Gastrocnemius medialis (tissue), 4 donors: ENCODE measurements at regions not wholly inside any gene's neighbourhood (a gene's known extent, or its start where the extent isn't known, plus 50 kb on each side); places are given as distances from the start of the nearest gene placed in this dataset.

Experiments
- ATAC-seq, 2 donors: fragments of 150-250 bp; one replicate each; pipeline ENCODE4 v1.9.1; 2016
- DNase-seq, 2 donors: peaks; one replicate each; pipeline ENCODE4 v3.0.0-alpha.2; 2019
- H3K27ac ChIP-seq, 4 donors: fragments of 200-600 bp; sonication (generic); 1 replicate in 1 of 4; 2 replicates in 3 of 4; pipeline ENCODE4 v1.5.1; 2016 to 2018; ENCODE audit warnings: mild to moderate bottlenecking in 2 of 4, moderate library complexity in 1 of 4
- H3K27me3 ChIP-seq, 3 donors: fragments of 200-600 bp; sonication (generic) in 2 of 3; 1 replicate in 1 of 3; 2 replicates in 2 of 3; pipeline versions ENCODE4 v1.5.1 to v1.6.0; 2016 to 2019; ENCODE audit warnings: mild to moderate bottlenecking in 1 of 3, moderate library complexity in 1 of 3
- H3K36me3 ChIP-seq, 2 donors: fragments of 200-600 bp; sonication (generic) in 1 of 2; one replicate each; pipeline ENCODE4 v1.5.1; 2017 to 2018
- H3K4me1 ChIP-seq, 2 donors: fragments of 200-600 bp; sonication (generic) in 1 of 2; one replicate each; pipeline ENCODE4 v1.5.1; 2016 to 2017; ENCODE audit warnings: mild to moderate bottlenecking in 2 of 2
- H3K4me3 ChIP-seq, 4 donors: fragments of 200-600 bp; sonication (generic) in 3 of 4; 1 replicate in 1 of 4; 2 replicates in 3 of 4; pipeline ENCODE4 v1.5.1; 2016 to 2019; ENCODE audit warnings: mild to moderate bottlenecking in 2 of 4
- H3K9me3 ChIP-seq, 3 donors: fragments of 200-600 bp; sonication (generic) in 2 of 3; 1 replicate in 1 of 3; 2 replicates in 2 of 3; pipeline ENCODE4 v1.5.1; 2016 to 2019
- CTCF ChIP-seq, 5 experiments: fragments of 450-650 bp in 3 of 5; fragments of 200-600 bp in 2 of 5; sonication (generic) in 2 of 5; IDR thresholded peaks in 4 of 5; conservative IDR thresholded peaks in 1 of 5; 1 replicate in 4 of 5; 2 replicates in 1 of 5; pipeline ENCODE4 v1.5.1; 2016 to 2019; ENCODE audit warnings: antibody characterized with exemption in 5 of 5, mild to moderate bottlenecking in 3 of 5, moderate library complexity in 3 of 5
- POLR2A ChIP-seq, 2 donors: fragments of 450-650 bp; IDR thresholded peaks; one replicate each; pipeline ENCODE4 v1.6.1; 2017; ENCODE audit warnings: antibody characterized with exemption in 2 of 2, mild to moderate bottlenecking in 2 of 2, moderate library complexity in 2 of 2
- in situ Hi-C, 4 donors: fragments of 200-750 bp; cut with MboI; loops; one replicate each; pipeline versions ENCODE4 v1.15.0 to v1.8.0; 2017; ENCODE audit warnings: low sequenced_read_pairs in 4 of 4
- intact Hi-C: fragments of 100-400 bp; cut with DNase I; formaldehyde crosslinking; loops from one replicate; pipeline ENCODE4 v1.15.1; 2023; ENCODE audit warnings: low total_unique reads

- no peaks in the 10 kb centered on the region for H3K4me1 ChIP-seq
- H3K36me3 ChIP-seq: no peaks in the 10 kb centered on the region
- ATAC-seq (no peak), DNase-seq (no peak)
- in situ Hi-C loops (loop anchor here in 1 of 4 donors (25.0 kb wide), 1 partner anchor 452 kb away; no protein-coding TSS in a partner anchor), intact Hi-C loops (no loop called here)
- H3K27me3 ChIP-seq: no peaks in the 10 kb centered on the region
- H3K9me3 ChIP-seq: no peaks in the 10 kb centered on the region
- no peak for TF ChIP-seq POLR2A (IDR thresholded peaks at IDR 0.05)
- TF ChIP-seq CTCF (IDR thresholded peaks at IDR 0.05 in 4 of 5, conservative IDR thresholded peaks at IDR 0.05 in 1 of 5): no peak
- H3K27ac ChIP-seq: no peak overlapping the region
- H3K4me3 ChIP-seq: no peak overlapping the region
Measured at GRCh38 chr7:81510122-81510521, 259.7 kb downstream of the HGF start.

GRCh38 chr7:81507221-81507620 lies 262.6 kb downstream of the HGF start:
- no peak for DNase-seq
- no peaks in the 10 kb centered on the region for H3K27me3 ChIP-seq
- ATAC-seq: no peak
- H3K9me3 ChIP-seq: no peaks in the 10 kb centered on the region
- no peak overlapping the region for H3K4me3 ChIP-seq
- H3K27ac ChIP-seq: no peak overlapping the region
- no peaks in the 10 kb centered on the region for H3K36me3 ChIP-seq
- no peak for TF ChIP-seq POLR2A (IDR thresholded peaks at IDR 0.05)
- intact Hi-C loops: no loop called here
- in situ Hi-C loops: loop anchor here in 1 of 4 donors (25.0 kb wide), 1 partner anchor 455 kb away; no protein-coding TSS in a partner anchor
- H3K4me1 ChIP-seq: no peaks in the 10 kb centered on the region

- intact Hi-C loops: no loop called here
- Histone ChIP-seq H3K36me3 (no peaks in the 10 kb centered on the region), H3K4me3 (no peak overlapping the region), H3K27ac (no peak overlapping the region), H3K9me3 (no peaks in the 10 kb centered on the region), H3K4me1 (no peaks in the 10 kb centered on the region), H3K27me3 (no peaks in the 10 kb centered on the region)
- ATAC-seq: no peak
- DNase-seq: no peak
- TF ChIP-seq CTCF (IDR thresholded peaks at IDR 0.05 in 4 of 5, conservative IDR thresholded peaks at IDR 0.05 in 1 of 5) (no peak), POLR2A (IDR thresholded peaks at IDR 0.05) (no peak)
- in situ Hi-C loops: loop anchor here in 1 of 4 donors (25.0 kb wide), 1 partner anchor 456 kb away; no protein-coding TSS in a partner anchor
Measured at GRCh38 chr7:81506609-81507008, 263.2 kb downstream of the HGF start.

- intact Hi-C loops: no loop called here
- Histone ChIP-seq H3K4me1 (peaks cover 5 to 11% of the 10 kb centered on the region in 2 donors), H3K36me3 (no peaks in the 10 kb centered on the region), H3K27me3 (no peaks in the 10 kb centered on the region), H3K9me3 (no peaks in the 10 kb centered on the region), H3K4me3 (no peak overlapping the region), H3K27ac (no peak overlapping the region)
- no peak for DNase-seq
- no peak for TF ChIP-seq CTCF (IDR thresholded peaks at IDR 0.05 in 4 of 5, conservative IDR thresholded peaks at IDR 0.05 in 1 of 5)
- TF ChIP-seq POLR2A (IDR thresholded peaks at IDR 0.05): no peak
- in situ Hi-C loops: loop anchor here in 1 of 4 donors (25.0 kb wide), 1 partner anchor 459 kb away; no protein-coding TSS in a partner anchor
- ATAC-seq: no peak
Measured at GRCh38 chr7:81503771-81504170, 266.1 kb downstream of the HGF start.

- in situ Hi-C loops: loop anchor here in 1 of 4 donors (25.0 kb wide), 1 partner anchor 459 kb away; no protein-coding TSS in a partner anchor
- Histone ChIP-seq H3K9me3 (no peaks in the 10 kb centered on the region), H3K36me3 (no peaks in the 10 kb centered on the region), H3K27ac (no peak overlapping the region), H3K4me1 (peaks cover 5 to 13% of the 10 kb centered on the region in 2 donors), H3K27me3 (no peaks in the 10 kb centered on the region), H3K4me3 (no peak overlapping the region)
- ATAC-seq: no peak
- TF ChIP-seq POLR2A (IDR thresholded peaks at IDR 0.05) (no peak), CTCF (IDR thresholded peaks at IDR 0.05 in 4 of 5, conservative IDR thresholded peaks at IDR 0.05 in 1 of 5) (no peak)
- no peak for DNase-seq
- intact Hi-C loops: no loop called here
Measured at GRCh38 chr7:81503336-81503735, 266.5 kb downstream of the HGF start.
